ENCODE measurements at regions not wholly inside any gene's neighbourhood (a gene's known extent, or its start where the extent isn't known, plus 50 kb on each side); places are given as distances from the start of the nearest gene placed in this dataset.
A peak's percentile ranks its signal among the peaks of the same experiment; 100 is the strongest.
"Not testable (repeated sequence)": the region's sequence is repeated elsewhere in the genome, so short reads cannot be mapped to it uniquely, and the experiment has no call there.

DNA sequence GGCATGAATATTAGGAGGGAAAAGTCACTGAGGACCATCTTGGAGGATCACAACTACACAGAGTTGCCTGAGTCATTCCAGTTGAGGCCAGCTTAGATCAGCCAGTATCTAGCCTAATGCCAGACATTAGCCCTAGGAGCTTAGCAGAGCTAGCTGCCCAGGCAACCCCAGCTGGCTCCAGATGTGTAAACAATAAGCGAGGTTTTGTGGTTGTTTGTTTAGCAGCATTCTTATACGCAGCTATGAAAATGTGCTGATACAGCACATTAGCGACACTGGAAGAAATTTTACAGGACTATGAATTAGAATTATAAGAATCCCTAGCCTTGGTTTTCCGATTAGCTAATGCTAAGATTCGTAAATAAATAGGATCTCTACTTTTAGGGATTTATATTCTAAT, 59.3 kb downstream of the BTBD3 start:
- DNase-seq (ENCODE audit: low read depth): peak; percentile 4

- peak; percentile 23 for DNase-seq (ENCODE audit: low read depth)
Measured at GRCh38 chr20:11978496-11978895, 60.8 kb downstream of the BTBD3 start.

- DNase-seq (ENCODE audit: low read depth): no peak
Measured at GRCh38 chr20:11979306-11979990, 61.8 kb downstream of the BTBD3 start.

DNA sequence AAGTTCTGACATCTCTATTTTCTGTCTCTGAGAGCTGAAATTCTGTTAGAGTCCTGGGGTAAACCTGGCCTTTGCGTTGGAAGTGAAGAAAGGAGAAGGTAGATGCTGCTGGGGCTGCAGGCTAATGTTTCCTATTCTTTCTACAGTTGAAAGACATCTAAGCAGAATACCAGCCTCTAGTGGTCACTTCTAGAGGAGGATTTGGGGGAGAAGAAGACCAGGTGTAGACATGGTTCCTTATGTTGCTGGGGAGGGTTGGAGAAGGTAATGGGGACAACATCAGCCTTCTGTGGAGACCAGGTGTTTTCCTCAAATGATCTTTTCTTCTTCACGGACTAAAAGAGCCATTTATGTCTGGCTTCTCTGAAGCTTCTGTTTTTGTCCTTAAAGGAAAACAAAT, 62.6 kb downstream of the BTBD3 start:
- DNase-seq (ENCODE audit: low read depth): no peak

- DNase-seq (ENCODE audit: low read depth): no peak
Measured at GRCh38 chr20:11981366-11981947, 63.8 kb downstream of the BTBD3 start.

DNA sequence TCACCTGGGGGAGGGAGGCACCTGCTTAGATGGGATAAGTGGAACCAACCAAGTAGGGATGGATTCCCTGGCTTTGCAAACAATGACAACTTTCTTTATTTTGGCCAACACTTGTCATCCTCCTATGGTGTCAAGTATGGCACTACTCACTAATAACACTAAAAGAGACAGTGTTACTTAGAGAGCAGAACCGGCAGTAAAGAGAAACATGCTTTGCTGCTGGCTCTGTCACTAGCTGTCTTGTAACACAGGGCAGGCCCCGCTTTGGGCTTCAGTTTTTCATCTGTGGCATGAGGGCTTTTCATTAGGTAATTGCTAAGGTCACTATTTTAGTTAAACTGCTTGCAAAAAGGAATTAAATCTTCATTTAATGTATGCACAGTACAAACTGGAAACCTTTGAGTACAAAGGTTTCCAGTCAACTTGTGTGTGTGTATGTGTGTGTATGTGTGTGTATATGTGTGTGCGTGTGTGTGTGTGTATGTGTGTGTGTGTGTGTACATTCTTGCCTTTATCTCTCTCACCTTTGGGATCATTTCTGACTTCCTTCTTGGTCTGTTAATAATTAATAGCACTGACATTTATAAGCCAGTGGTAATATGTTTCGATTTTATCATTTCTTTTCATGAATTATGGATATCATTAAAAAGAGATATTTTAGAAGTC, 64.7 kb downstream of the BTBD3 start:
- no peak for DNase-seq (ENCODE audit: low read depth)

GRCh38 chr20:11982955-11983470, 65.3 kb downstream of the BTBD3 start:
- no peak for DNase-seq (ENCODE audit: low read depth)

- DNase-seq (ENCODE audit: low read depth): no peak
Measured at GRCh38 chr20:11986954-11987353, 69.3 kb downstream of the BTBD3 start.

DNA sequence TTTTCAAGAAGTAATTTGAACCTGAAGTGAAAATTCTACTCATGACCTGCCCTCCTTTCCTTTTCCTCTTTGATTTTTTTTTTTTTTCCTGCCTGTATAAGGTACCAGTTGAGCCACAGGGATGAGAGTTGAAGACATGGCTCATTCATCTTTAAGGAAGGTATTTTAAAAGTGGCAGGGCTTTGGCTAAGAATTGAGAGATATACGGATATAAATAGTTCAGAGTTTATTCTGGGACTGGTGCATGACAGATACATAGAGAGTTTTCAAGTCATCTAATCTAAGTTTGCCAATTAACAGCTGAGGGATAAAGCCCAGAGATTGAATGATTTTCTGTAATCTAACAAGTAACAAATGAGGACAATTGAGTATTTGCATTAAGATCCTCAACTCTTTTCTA, 69.8 kb downstream of the BTBD3 start:
- DNase-seq (ENCODE audit: low read depth): no peak

- no peak for DNase-seq (ENCODE audit: low read depth)
Measured at GRCh38 chr20:11989018-11989771, 71.5 kb downstream of the BTBD3 start.

- DNase-seq (ENCODE audit: low read depth): no peak
Measured at GRCh38 chr20:11992426-11992825, 74.7 kb downstream of the BTBD3 start.

DNA sequence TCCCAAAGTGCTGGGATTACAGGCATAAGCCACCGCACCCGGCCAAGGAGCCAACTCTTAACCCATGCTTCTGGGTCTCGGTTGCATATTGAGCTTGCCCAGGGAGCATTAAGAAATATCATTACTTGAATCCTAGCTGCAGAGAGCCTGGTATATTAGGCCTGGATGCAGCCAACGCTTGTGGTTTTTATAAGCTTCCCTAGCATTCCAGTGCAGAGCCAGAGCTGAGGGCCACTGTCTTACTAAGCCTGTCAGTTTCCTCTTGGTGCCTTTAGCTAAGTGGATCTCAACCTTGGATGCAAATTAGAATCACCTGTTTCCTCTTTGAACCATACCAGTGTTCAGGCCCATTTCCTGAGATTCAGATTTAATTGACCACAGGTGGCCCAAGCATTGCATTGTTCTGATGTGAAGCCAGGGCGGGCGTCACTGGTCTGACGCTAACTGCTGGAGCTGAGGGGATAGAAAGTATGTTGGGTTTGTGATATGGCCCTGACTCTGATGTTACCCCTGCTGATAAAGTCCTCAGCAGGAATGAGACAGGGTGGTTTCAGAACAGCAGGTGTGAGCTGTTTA, 76.3 kb downstream of the BTBD3 start:
- peak; percentile 68 for DNase-seq (ENCODE audit: low read depth)

- no peak for DNase-seq (ENCODE audit: low read depth)
Measured at GRCh38 chr20:11995805-11996567, 78.3 kb downstream of the BTBD3 start.

- not testable (repeated sequence) for DNase-seq (ENCODE audit: low read depth)
Measured at GRCh38 chr20:12004776-12005175, 87.1 kb downstream of the BTBD3 start.

- peak; percentile 51 for DNase-seq (ENCODE audit: low read depth)
Measured at GRCh38 chr20:12012241-12013222, 94.8 kb downstream of the BTBD3 start.

- DNase-seq (ENCODE audit: low read depth): no peak
Measured at GRCh38 chr20:12014276-12014675, 96.6 kb downstream of the BTBD3 start.

- no peak for DNase-seq (ENCODE audit: low read depth)
Measured at GRCh38 chr20:12014736-12015135, 97.0 kb downstream of the BTBD3 start.

DNA sequence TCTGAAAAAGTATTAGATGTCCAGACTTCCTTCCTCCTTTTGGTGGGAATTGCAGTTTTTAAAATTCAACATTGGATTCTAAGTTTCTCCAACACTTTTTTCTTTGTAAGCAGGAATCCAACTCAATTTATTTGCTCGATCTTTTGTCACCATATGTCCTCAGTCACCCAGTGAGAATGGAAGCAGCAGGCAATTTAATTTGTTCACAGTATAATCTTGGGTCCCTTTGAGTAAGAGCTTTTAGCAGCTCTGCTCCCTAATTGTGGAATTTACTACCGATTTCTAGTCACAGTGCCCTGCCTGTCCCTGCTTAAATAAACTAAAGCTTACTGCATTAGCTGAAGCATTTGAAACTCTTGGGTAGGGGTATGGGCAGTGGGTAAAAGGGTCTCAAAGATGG, 98.6 kb downstream of the BTBD3 start:
- DNase-seq (ENCODE audit: low read depth): no peak

- DNase-seq (ENCODE audit: low read depth): no peak
Measured at GRCh38 chr20:12019715-12020114, 102.0 kb downstream of the BTBD3 start.

DNA sequence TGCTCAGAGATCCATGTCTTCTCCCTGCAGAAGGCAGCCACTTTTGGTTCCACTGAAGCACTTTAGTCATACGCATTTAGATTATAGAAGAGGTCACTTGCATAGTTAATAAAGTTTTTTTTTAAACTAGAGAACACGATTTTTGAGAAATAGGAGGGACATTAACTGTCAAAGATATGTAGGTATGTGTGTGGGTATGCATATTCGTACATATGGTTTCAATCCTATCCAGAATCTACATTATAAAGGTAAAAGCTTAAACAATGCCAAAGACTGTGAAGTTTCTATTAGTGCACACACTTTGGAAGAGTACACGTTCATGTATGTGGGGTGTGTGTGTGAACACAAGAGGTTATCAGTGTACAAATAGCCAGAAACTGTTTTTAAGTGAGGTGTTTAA, 103.2 kb downstream of the BTBD3 start:
- no peak for DNase-seq (ENCODE audit: low read depth)
